HG03135 (cell line): ENCODE measurements at regions not wholly inside any gene's neighbourhood (a gene's known extent, or its start where the extent isn't known, plus 50 kb on each side); places are given as distances from the start of the nearest gene placed in this dataset.
"Not testable (repeated sequence)": the region's sequence is repeated elsewhere in the genome, so short reads cannot be mapped to it uniquely, and the experiment has no call there.

ENCODE experiments used
- ATAC-seq: cut with Tn5 transposase; IDR thresholded peaks from one replicate; pipeline ENCODE4 v1.9.1; 2021; ENCODE audit warnings: mild to moderate bottlenecking, moderate library complexity; ENCODE audit not compliant: unreplicated experiment

GRCh38 chr7:48992816-48993215 is 68.5 kb downstream of the CDC14C start:
- no peak for ATAC-seq

- peak; percentile 96 for ATAC-seq
Observed at GRCh38 chr7:49001610-49002033, 77.3 kb downstream of the CDC14C start.

- no peak for ATAC-seq
Observed at GRCh38 chr7:49010717-49011116, 86.4 kb downstream of the CDC14C start.

GRCh38 chr7:49014870-49015269 is 90.5 kb downstream of the CDC14C start:
- no peak for ATAC-seq

- ATAC-seq, result no peak
Observed at GRCh38 chr7:49020145-49020544, 95.8 kb downstream of the CDC14C start.

GRCh38 chr7:49022448-49022847 is 98.1 kb downstream of the CDC14C start:
- no peak for ATAC-seq

GRCh38 chr7:49023345-49024328 is 99.3 kb downstream of the CDC14C start:
- no peak for ATAC-seq

- ATAC-seq, result no peak
Observed at GRCh38 chr7:49030221-49030620, 105.9 kb downstream of the CDC14C start.

- not testable (repeated sequence) for ATAC-seq
Observed at GRCh38 chr7:49033140-49033539, 108.8 kb downstream of the CDC14C start.

GRCh38 chr7:49037346-49038210 is 113.2 kb downstream of the CDC14C start:
- no peak for ATAC-seq

GRCh38 chr7:49038821-49039358 is 114.5 kb downstream of the CDC14C start:
- ATAC-seq, result no peak

- no peak for ATAC-seq
Observed at GRCh38 chr7:49060743-49061142, 136.4 kb downstream of the CDC14C start.

- no peak for ATAC-seq
Observed at GRCh38 chr7:49074538-49074937, 150.2 kb downstream of the CDC14C start.

GRCh38 chr7:49080896-49081475 is 156.6 kb downstream of the CDC14C start:
- ATAC-seq, result no peak

- no peak for ATAC-seq
Observed at GRCh38 chr7:49088017-49088416, 163.7 kb downstream of the CDC14C start.

- ATAC-seq, result no peak
Observed at GRCh38 chr7:49089717-49090116, 165.4 kb downstream of the CDC14C start.

- no peak for ATAC-seq
Observed at GRCh38 chr7:49091089-49091488, 166.7 kb downstream of the CDC14C start.

GRCh38 chr7:49091519-49091918 is 167.2 kb downstream of the CDC14C start:
- ATAC-seq, result no peak

- ATAC-seq, result no peak
Observed at GRCh38 chr7:49093218-49093617, 168.9 kb downstream of the CDC14C start.

GRCh38 chr7:49094866-49095265 is 170.5 kb downstream of the CDC14C start:
- ATAC-seq, result no peak
